Esophagus squamous epithelium (tissue), 4 donors: ENCODE measurements at regions not wholly inside any gene's neighbourhood (a gene's known extent, or its start where the extent isn't known, plus 50 kb on each side); places are given as distances from the start of the nearest gene placed in this dataset.

ENCODE experiments used
- CTCF ChIP-seq, 6 experiments: fragments of 450-650 bp in 4 of 6; fragments of 200-600 bp in 2 of 6; sonication (generic) in 2 of 6; IDR thresholded peaks; one replicate each; pipeline ENCODE4 v1.5.1; 2016 to 2019; ENCODE audit warnings: antibody characterized with exemption in 6 of 6, mild to moderate bottlenecking in 4 of 6, moderate library complexity in 4 of 6
- POLR2A ChIP-seq, 4 donors: fragments of 450-650 bp; IDR thresholded peaks; one replicate each; pipeline ENCODE4 v1.6.1; 2017; ENCODE audit warnings: antibody characterized with exemption in 4 of 4, mild to moderate bottlenecking in 4 of 4, moderate library complexity in 3 of 4

GRCh38 chr7:84256571-84256971 is 62.0 kb upstream of the SEMA3A start:
- TF ChIP-seq CTCF (IDR thresholded peaks at IDR 0.05): no peak
- TF ChIP-seq POLR2A (IDR thresholded peaks at IDR 0.05): no peak
